Subcutaneous abdominal adipose tissue (tissue), 5 donors: ENCODE measurements at regions not wholly inside any gene's neighbourhood (a gene's known extent, or its start where the extent isn't known, plus 50 kb on each side); places are given as distances from the start of the nearest gene placed in this dataset.

Source experiments
- H3K27ac ChIP-seq: one replicate; pipeline ENCODE4 v1.7.0; 2013; ENCODE audit warnings: low read depth, mild to moderate bottlenecking, inconsistent platforms, low read length, moderate library complexity
- H3K27me3 ChIP-seq, 5 donors: one replicate each; pipeline ENCODE4 v1.7.0; 2013; ENCODE audit warnings: low read length in 5 of 5, inconsistent platforms in 1 of 5; ENCODE audit not compliant: control insufficient read depth in 5 of 5, insufficient read depth in 4 of 5
- H3K36me3 ChIP-seq, 5 donors: one replicate each; pipeline ENCODE4 v1.7.0; 2013; ENCODE audit warnings: low read length in 5 of 5; ENCODE audit not compliant: control insufficient read depth in 5 of 5, insufficient read depth in 5 of 5
- H3K4me1 ChIP-seq, 5 donors: one replicate each; pipeline ENCODE4 v1.7.0; 2013; ENCODE audit warnings: low read length in 5 of 5, mild to moderate bottlenecking in 3 of 5, moderate library complexity in 1 of 5; ENCODE audit not compliant: control insufficient read depth in 5 of 5, insufficient read depth in 5 of 5
- H3K4me3 ChIP-seq, 5 donors: one replicate each; pipeline ENCODE4 v1.7.0; 2013; ENCODE audit warnings: low read length in 5 of 5, low read depth in 1 of 5
- H3K9ac ChIP-seq, 5 donors: one replicate each; pipeline ENCODE4 v1.7.0; 2013; ENCODE audit warnings: low read length in 5 of 5, mild to moderate bottlenecking in 4 of 5, moderate library complexity in 3 of 5
- H3K9me3 ChIP-seq, 5 donors: one replicate each; pipeline ENCODE4 v1.7.0; 2013; ENCODE audit warnings: low read length in 5 of 5; ENCODE audit not compliant: control insufficient read depth in 5 of 5
- donor health status: healthy.
- donor health status: healthy.
- donor health status: healthy.
- donor health status: healthy.
- donor health status: healthy.

DNA sequence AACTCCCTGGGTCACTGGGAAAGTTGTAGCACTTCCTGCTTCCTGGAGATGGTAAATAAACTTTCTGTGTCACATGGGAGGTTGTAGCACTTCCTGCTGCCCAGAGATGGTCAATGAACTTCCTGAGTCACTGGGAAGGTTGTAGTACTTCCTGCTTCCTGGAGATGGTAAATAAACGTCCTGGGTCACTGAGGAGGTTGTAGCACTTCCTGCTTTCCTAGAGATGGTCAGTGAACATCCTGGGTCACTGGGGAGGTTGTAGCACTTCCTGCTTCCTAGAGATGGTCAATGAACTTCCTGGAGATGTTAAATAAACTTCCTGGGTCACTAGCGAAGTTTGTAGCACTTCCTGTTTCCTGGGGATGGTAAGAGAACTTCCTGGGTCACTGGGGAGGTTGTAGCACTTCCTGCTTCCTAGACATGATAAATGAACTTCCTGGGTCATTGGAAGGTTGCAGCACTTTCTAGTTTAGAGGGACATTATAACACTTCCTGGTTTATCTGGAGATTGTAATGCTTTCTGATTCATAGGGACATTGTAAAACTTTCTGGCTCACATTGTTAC, 62.3 kb upstream of the CD99 start:
- H3K27ac ChIP-seq, result no peak overlapping the region
- peaks cover 4 to 32% (median 10%) of the 10 kb centered on the region in 5 donors for H3K9me3 ChIP-seq
- peak overlapping the region in 4 of 5 donors; percentile 13 to 50 (median 37) for H3K4me3 ChIP-seq
- H3K36me3 ChIP-seq, result peaks cover 7 to 34% (median 14%) of the 10 kb centered on the region in 5 donors
- H3K9ac ChIP-seq, result no peak overlapping the region
- peaks cover 0 to 4% (median 0%) of the 10 kb centered on the region in 5 donors for H3K4me1 ChIP-seq
- H3K27me3 ChIP-seq, result no peaks in the 10 kb centered on the region

DNA sequence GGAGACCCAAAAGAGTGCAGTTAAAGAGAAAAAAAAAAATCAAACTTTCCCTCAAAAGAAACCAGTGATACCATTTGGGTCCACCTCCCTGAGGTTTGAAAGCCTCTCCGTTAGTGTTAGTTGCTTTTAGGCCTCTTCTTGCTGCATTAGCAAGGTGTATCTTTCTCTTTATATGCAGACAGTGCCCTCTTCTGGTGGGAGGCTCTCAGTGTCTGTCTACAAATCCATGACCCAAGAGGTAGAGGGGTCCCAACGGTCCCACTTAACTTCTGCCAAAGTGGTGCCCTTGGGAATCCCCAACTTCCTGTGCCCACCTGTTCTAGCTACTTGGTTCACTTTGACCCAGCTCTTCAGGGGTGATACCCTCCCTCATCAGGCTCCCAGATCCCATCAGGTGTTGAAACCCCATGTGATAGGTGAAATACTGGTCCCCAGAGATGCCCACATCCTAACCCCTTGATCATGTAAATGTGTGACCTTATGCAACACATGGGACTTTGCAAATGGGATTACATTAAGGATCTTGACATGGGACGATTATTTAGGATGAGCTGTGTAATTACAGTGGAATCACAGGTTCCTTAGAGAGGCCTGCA, 63.7 kb upstream of the CD99 start:
- peaks cover 4 to 32% (median 10%) of the 10 kb centered on the region in 5 donors for H3K9me3 ChIP-seq
- peaks cover 0 to 4% (median 0%) of the 10 kb centered on the region in 5 donors for H3K4me1 ChIP-seq
- no peak overlapping the region for H3K27ac ChIP-seq
- H3K36me3 ChIP-seq, result peaks cover 11 to 45% (median 22%) of the 10 kb centered on the region in 5 donors
- H3K9ac ChIP-seq, result no peak overlapping the region
- no peaks in the 10 kb centered on the region for H3K27me3 ChIP-seq
- no peak overlapping the region for H3K4me3 ChIP-seq

DNA sequence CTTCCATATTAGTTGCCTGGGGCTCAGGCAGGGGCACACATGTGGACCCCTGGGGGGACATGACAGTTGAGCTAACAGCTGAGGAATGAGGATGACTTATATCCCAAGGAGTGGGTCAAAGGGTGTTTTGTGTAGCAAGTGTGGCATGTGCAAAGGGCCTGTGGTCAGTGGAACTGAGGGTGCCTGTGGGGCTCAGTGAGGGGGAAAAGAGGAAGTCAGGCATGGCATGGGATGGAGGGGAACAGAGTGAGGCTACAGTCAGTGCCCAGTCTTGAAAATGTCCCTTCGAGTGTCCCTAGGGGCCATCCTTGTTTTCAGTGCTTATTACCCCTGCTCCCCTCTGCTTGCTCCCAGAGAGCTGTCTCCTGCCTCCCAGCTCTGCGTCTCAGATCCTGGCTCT, 64.3 kb upstream of the CD99 start:
- H3K27ac ChIP-seq, result no peak overlapping the region
- no peak overlapping the region for H3K9ac ChIP-seq
- no peak overlapping the region for H3K4me3 ChIP-seq
- peaks cover 0 to 4% (median 0%) of the 10 kb centered on the region in 5 donors for H3K4me1 ChIP-seq
- peaks cover 4 to 26% (median 10%) of the 10 kb centered on the region in 5 donors for H3K9me3 ChIP-seq
- no peaks in the 10 kb centered on the region for H3K27me3 ChIP-seq
- H3K36me3 ChIP-seq, result peaks cover 11 to 48% (median 22%) of the 10 kb centered on the region in 5 donors

DNA sequence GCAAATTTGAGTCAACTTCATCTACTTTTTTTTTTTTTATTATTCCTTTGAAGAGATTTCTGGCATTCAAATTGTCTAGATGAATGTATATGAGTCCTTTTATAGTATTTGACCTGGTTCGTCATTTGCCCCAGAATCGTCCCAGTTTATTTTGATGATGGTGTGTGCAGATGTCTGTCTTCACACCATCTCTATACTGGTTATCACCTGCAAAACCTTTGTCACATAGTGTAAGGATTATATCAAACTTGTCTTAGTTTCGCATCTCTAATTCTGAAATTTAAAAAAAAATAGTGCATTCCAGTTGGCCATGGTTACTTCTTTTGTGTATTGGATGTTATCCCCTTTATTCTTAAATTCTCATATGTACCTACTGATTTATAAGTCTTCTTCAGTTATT, 70.5 kb upstream of the CD99 start:
- Histone ChIP-seq H3K9me3 (no peaks in the 10 kb centered on the region), H3K4me1 (no peaks in the 10 kb centered on the region), H3K36me3 (peaks cover 6 to 35% (median 21%) of the 10 kb centered on the region in 5 donors), H3K9ac (no peak overlapping the region), H3K27me3 (no peaks in the 10 kb centered on the region), H3K4me3 (no peak overlapping the region), H3K27ac (no peak overlapping the region)

DNA sequence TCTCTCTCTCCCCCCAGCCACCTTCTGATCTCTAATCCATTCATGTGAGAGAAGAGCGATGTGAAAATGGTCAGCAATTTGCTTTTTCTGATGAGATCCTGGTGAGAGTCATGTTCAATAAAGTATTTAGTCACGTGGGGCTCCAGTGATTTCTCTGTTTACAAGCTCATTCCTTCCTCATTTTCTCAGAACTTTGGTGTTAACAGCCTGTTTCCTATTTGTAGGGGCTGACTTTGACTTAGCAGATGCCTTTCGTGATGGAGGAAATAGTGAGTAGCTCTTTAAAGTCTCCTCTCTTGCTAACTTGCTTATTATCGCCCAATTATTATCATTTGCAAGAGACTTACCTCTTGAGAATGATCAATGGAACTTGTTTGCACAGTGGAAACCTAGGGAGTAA, 72.6 kb upstream of the CD99 start:
- no peaks in the 10 kb centered on the region for H3K9me3 ChIP-seq
- H3K9ac ChIP-seq, result no peak overlapping the region
- no peak overlapping the region for H3K4me3 ChIP-seq
- peaks cover 0 to 9% (median 5%) of the 10 kb centered on the region in 5 donors for H3K4me1 ChIP-seq
- peaks cover 6 to 29% (median 21%) of the 10 kb centered on the region in 5 donors for H3K36me3 ChIP-seq
- no peak overlapping the region for H3K27ac ChIP-seq
- no peaks in the 10 kb centered on the region for H3K27me3 ChIP-seq

DNA sequence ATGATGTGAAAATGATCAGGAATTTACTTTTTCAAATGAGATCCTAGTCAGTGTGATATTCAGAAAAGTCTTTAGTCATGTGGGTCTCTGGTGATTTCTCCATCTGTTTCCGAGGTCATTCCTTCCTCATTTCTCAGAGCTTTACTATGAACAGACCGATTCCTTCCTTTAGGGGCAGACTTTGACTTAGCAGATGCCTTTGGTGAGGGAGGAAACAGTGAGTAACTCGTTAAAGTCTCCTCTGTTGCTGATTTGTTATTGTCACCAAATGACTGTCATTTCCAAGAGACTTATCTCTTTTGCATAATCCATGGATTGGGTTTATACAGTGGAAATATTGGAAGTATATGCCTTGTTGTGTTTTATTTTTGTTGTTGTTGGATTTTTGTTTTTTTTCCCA, 76.2 kb upstream of the CD99 start:
- H3K36me3 ChIP-seq, result peaks cover 4 to 16% (median 10%) of the 10 kb centered on the region in 5 donors
- no peak overlapping the region for H3K9ac ChIP-seq
- H3K27ac ChIP-seq, result peak overlapping the region; percentile 38
- peaks cover 0 to 19% (median 17%) of the 10 kb centered on the region in 5 donors for H3K4me1 ChIP-seq
- no peaks in the 10 kb centered on the region for H3K27me3 ChIP-seq
- no peaks in the 10 kb centered on the region for H3K9me3 ChIP-seq
- no peak overlapping the region for H3K4me3 ChIP-seq

DNA sequence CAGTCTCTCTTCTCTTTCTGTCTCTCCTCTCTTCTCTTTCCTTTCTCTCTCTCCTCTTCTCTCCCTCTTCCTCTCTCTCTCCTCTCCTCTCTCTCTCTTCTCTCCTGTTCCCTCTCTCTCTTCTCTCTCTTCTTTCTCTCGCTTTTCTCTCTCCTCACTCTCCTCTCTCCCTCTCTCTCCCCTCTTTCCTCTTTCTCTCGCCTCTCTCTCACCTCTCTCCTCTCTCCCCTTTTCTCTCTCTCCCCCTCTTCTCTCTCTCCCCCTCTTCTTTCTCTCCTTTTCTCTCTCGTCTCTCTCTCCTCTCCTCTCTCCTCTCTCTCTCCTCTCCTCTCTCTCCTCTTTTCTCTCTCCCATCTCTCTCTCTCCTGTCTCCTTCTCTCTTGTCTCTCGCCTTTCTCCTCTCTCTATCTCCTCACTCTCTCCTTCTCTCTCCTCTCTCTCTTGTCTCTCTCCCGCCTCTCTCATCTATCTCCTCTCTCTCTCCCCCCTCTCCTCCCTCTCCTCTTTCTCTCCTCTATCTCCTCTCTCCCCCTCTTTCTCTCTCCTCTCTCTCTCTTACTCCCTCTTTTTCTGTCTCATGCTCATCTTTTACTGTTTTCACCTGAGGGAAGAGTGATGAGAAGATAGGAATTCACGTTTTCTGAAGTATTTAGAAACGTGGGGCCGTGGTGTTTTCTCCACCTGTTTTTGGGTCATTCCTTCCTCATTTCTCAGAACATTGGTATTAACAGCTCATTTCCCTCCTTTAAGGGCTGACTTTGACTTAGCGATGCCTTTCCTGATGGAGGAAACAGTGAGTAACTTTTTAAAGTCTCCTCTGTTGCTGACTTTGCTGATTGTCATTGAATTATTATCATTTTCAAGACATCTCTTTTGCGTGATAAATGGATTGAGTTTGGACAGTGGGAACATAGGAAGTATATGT, 80.6 kb upstream of the CD99 start:
- H3K9ac ChIP-seq, result peak overlapping the region; percentile 6 to 80 (median 76)
- H3K4me3 ChIP-seq, result peak overlapping the region; percentile 65 to 91 (median 83)
- no peaks in the 10 kb centered on the region for H3K27me3 ChIP-seq
- H3K27ac ChIP-seq, result no peak overlapping the region
- H3K4me1 ChIP-seq, result peaks cover 0 to 37% (median 29%) of the 10 kb centered on the region in 5 donors
- H3K9me3 ChIP-seq, result no peaks in the 10 kb centered on the region
- no peaks in the 10 kb centered on the region for H3K36me3 ChIP-seq

DNA sequence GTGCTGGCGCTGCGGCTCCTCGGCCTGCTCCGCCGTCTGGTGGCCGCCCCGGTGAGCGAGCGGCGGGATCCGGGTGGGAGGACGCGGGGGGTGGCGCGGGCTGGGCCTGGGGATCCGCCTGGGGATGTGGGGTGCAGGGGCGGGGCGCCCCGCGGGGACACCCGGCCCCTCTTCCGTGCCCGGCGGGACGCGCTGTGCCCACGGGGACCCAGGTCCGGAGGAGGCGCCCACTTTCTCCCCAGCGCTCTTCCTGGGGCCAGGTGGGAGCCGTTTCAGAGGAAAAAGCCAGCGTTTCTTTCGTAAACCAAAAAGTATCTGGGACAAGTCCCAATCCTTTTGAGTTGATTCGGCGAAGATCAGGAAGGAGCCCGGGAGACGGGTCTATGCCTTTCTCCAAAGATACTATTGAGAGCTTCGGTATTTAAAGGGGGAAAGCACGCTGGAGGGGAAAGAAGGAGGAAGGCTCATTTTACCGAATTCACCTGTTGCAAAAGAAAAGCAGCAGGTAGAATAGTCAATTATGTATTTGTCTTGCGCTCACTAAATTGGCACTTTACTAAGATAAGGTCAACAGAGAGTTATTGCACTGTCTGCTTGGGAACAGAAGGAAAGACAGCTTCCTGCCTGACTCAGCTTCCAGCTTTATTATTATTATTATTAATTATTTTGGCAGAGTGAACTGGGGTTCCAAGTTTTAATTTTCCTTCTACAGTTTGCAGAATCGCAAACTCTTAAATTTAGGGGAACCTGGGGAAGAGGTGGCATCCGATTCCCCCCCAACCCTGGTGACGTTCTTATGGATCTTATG, 81.5 kb upstream of the CD99 start:
- Histone ChIP-seq H3K27me3 (no peaks in the 10 kb centered on the region), H3K9ac (peak overlapping the region in 4 of 5 donors; percentile 73 to 80 (median 78)), H3K27ac (peak overlapping the region; percentile 54), H3K9me3 (no peaks in the 10 kb centered on the region), H3K4me1 (peaks cover 0 to 33% (median 27%) of the 10 kb centered on the region in 5 donors), H3K36me3 (no peaks in the 10 kb centered on the region), H3K4me3 (peak overlapping the region; percentile 65 to 91 (median 83))

DNA sequence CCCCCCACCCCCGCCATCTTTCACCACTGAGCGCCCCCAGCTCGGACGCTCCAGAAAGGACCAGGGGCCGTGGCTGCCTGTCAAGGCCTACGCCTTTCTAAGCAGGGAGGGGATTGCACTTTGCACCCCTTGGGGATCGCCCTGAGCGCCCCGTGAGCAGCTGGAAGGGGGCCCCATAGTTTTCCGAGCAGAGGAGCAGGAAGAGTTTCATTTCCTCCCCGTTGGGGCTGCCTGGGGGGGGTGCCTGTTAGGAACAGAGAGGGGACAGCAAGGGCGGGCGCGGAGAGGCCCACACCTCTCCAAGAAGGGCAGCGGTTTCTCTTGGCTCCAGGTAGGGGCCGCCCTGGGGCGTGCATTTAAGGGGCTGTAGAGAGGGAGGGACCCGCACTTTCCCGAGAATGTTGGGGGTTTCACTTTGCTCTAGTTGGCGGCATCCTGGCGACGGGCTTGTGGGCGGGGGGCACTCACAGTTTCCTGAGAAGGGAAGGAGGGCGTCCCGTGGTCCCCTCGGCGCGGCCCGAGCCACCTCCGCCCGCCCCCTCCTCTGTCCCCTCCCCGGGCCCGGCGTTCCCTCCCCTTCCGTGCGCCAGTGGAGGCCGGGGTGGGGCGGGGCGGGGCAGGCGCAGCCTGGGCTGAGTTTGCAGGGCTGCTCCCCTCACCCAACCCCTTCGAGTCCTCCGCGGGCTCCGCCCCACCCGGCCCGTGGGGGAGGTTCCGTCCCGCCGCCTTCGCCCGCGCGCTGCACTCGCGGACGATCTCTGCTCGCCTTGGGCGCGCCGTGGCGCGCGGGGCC, 82.3 kb upstream of the CD99 start:
- Histone ChIP-seq H3K27me3 (no peaks in the 10 kb centered on the region), H3K9ac (peak overlapping the region in 4 of 5 donors; percentile 73 to 85 (median 82)), H3K36me3 (no peaks in the 10 kb centered on the region), H3K27ac (peak overlapping the region; percentile 74), H3K4me3 (peak overlapping the region; percentile 65 to 91 (median 78)), H3K9me3 (no peaks in the 10 kb centered on the region), H3K4me1 (peaks cover 0 to 28% (median 24%) of the 10 kb centered on the region in 5 donors)
